Peyer's patch (tissue), 4 donors: ENCODE measurements at regions not wholly inside any gene's neighbourhood (a gene's known extent, or its start where the extent isn't known, plus 50 kb on each side); places are given as distances from the start of the nearest gene placed in this dataset.
"Not testable (repeated sequence)": the region's sequence is repeated elsewhere in the genome, so short reads cannot be mapped to it uniquely, and the experiment has no call there.

Source experiments
- DNase-seq, 3 donors: peaks; one replicate each; pipeline ENCODE4 v3.0.0-alpha.2; 2017 to 2019
- H3K27ac ChIP-seq, 4 donors: fragments of 200-600 bp; sonication (generic); one replicate each; pipeline ENCODE4 v1.5.1; 2016 to 2019
- H3K27me3 ChIP-seq, 2 donors: fragments of 200-600 bp; sonication (generic); one replicate each; pipeline ENCODE4 v1.5.1; 2019
- H3K36me3 ChIP-seq, 3 donors: fragments of 200-600 bp; sonication (generic); one replicate each; pipeline ENCODE4 v1.5.1; 2016 to 2019
- H3K4me1 ChIP-seq, 4 donors: fragments of 200-600 bp; sonication (generic); one replicate each; pipeline ENCODE4 v1.5.1; 2016 to 2019
- H3K4me3 ChIP-seq, 4 donors: fragments of 200-600 bp; sonication (generic); 1 replicate in 3 of 4; 2 replicates in 1 of 4; pipeline ENCODE4 v1.5.1; 2016 to 2019; ENCODE audit warnings: mild to moderate bottlenecking in 1 of 4
- H3K9me3 ChIP-seq, 4 donors: fragments of 200-600 bp; sonication (generic); one replicate each; pipeline ENCODE4 v1.5.1; 2016 to 2019; ENCODE audit warnings: mild to moderate bottlenecking in 1 of 4
- CTCF ChIP-seq, 6 experiments: fragments of 450-650 bp in 4 of 6; fragments of 200-600 bp in 2 of 6; sonication (generic) in 1 of 6; IDR thresholded peaks; one replicate each; pipeline ENCODE4 v1.5.1; 2017 to 2019; ENCODE audit warnings: antibody characterized with exemption in 6 of 6, mild to moderate bottlenecking in 3 of 6, moderate library complexity in 1 of 6
- POLR2A ChIP-seq, 2 donors: fragments of 450-650 bp; IDR thresholded peaks; one replicate each; pipeline ENCODE4 v1.5.1; 2017; ENCODE audit warnings: antibody characterized with exemption in 2 of 2, mild to moderate bottlenecking in 2 of 2, moderate library complexity in 2 of 2

- TF ChIP-seq POLR2A (IDR thresholded peaks at IDR 0.05) (no peak), CTCF (IDR thresholded peaks at IDR 0.05) (no peak)
- H3K36me3 ChIP-seq: no peaks in the 10 kb centered on the region
Observed at GRCh38 chr4:189838821-189839497, 101.7 kb upstream of the FRG1 start.

GRCh38 chr4:189840356-189840755, 100.3 kb upstream of the FRG1 start:
- TF ChIP-seq POLR2A (IDR thresholded peaks at IDR 0.05) (no peak), CTCF (IDR thresholded peaks at IDR 0.05) (no peak)
- Histone ChIP-seq H3K4me3 (no peak overlapping the region), H3K4me1 (no peaks in the 10 kb centered on the region), H3K27me3 (no peaks in the 10 kb centered on the region), H3K9me3 (no peaks in the 10 kb centered on the region), H3K36me3 (no peaks in the 10 kb centered on the region), H3K27ac (no peak overlapping the region)
- DNase-seq: no peak

More at GRCh38 chr4:189838821-189839497, 101.7 kb upstream of the FRG1 start:
- Histone ChIP-seq H3K27me3 (no peaks in the 10 kb centered on the region), H3K4me1 (no peaks in the 10 kb centered on the region), H3K4me3 (no peak overlapping the region), H3K27ac (no peak overlapping the region), H3K9me3 (no peaks in the 10 kb centered on the region)
- DNase-seq: no peak

GRCh38 chr4:189843413-189844009, 97.2 kb upstream of the FRG1 start:
- TF ChIP-seq POLR2A (IDR thresholded peaks at IDR 0.05) (no peak), CTCF (IDR thresholded peaks at IDR 0.05) (no peak)
- Histone ChIP-seq H3K36me3 (no peaks in the 10 kb centered on the region), H3K27ac (no peak overlapping the region), H3K27me3 (no peaks in the 10 kb centered on the region), H3K4me3 (no peak overlapping the region), H3K9me3 (no peaks in the 10 kb centered on the region), H3K4me1 (no peaks in the 10 kb centered on the region)
- no peak for DNase-seq

GRCh38 chr4:189845145-189845846, 95.4 kb upstream of the FRG1 start:
- TF ChIP-seq CTCF (IDR thresholded peaks at IDR 0.05) (no peak), POLR2A (IDR thresholded peaks at IDR 0.05) (no peak)
- Histone ChIP-seq H3K9me3 (no peaks in the 10 kb centered on the region), H3K4me1 (no peaks in the 10 kb centered on the region), H3K4me3 (no peak overlapping the region), H3K27me3 (no peaks in the 10 kb centered on the region), H3K27ac (no peak overlapping the region), H3K36me3 (no peaks in the 10 kb centered on the region)
- no peak for DNase-seq

GRCh38 chr4:189846094-189846493, 94.6 kb upstream of the FRG1 start:
- not testable (repeated sequence) for H3K36me3 ChIP-seq, H3K4me3 ChIP-seq, H3K27me3 ChIP-seq, DNase-seq, H3K9me3 ChIP-seq, H3K27ac ChIP-seq, H3K4me1 ChIP-seq

GRCh38 chr4:189846608-189847007, 94.1 kb upstream of the FRG1 start:
- not testable (repeated sequence) for DNase-seq, H3K9me3 ChIP-seq

GRCh38 chr4:189848672-189849071, 92.0 kb upstream of the FRG1 start:
- H3K4me3 ChIP-seq, H3K27me3 ChIP-seq, H3K27ac ChIP-seq, H3K4me1 ChIP-seq, DNase-seq, H3K9me3 ChIP-seq, H3K36me3 ChIP-seq: not testable (repeated sequence)

More at GRCh38 chr4:189846608-189847007, 94.1 kb upstream of the FRG1 start:
- not testable (repeated sequence) for H3K27me3 ChIP-seq, H3K36me3 ChIP-seq, H3K27ac ChIP-seq, H3K4me1 ChIP-seq, H3K4me3 ChIP-seq
